Activated CD4-positive, alpha-beta T cell treated with anti-CD3 and anti-CD28 coated beads, Interleukin-2, amount 50 U/mL, for 1 hour (primary cell): ENCODE measurements at regions not wholly inside any gene's neighbourhood (a gene's known extent, or its start where the extent isn't known, plus 50 kb on each side); places are given as distances from the start of the nearest gene placed in this dataset.

Source experiments
- DNase-seq: peaks from one replicate; pipeline ENCODE4 v3.0.0-alpha.2; 2020

GRCh38 chr7:17485904-17486303, 187.5 kb downstream of the AHR start:
- no peak for DNase-seq

DNA sequence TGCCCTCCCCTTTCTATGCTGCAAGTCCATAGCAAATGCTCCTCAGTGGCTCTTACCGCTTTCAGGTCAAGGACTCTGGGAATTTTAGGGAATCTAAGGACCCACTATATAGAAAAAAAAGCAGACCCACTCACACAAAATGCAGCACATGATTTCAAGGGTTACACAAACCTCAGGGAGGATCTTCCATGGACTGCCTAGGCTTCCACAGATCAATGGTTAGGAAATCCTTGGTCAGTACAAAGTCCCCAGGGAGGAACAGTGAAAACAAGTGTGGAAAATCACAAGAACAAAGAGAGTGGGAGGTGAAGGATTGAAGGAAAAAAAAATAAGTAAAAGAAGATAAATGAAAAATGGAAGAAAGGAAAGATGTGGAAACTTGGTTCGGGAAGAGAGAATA, 188.4 kb downstream of the AHR start:
- DNase-seq, result no peak

- DNase-seq, result no peak
Observed at GRCh38 chr7:17487343-17487742, 188.9 kb downstream of the AHR start.

- no peak for DNase-seq
Observed at GRCh38 chr7:17488829-17489228, 190.4 kb downstream of the AHR start.

DNA sequence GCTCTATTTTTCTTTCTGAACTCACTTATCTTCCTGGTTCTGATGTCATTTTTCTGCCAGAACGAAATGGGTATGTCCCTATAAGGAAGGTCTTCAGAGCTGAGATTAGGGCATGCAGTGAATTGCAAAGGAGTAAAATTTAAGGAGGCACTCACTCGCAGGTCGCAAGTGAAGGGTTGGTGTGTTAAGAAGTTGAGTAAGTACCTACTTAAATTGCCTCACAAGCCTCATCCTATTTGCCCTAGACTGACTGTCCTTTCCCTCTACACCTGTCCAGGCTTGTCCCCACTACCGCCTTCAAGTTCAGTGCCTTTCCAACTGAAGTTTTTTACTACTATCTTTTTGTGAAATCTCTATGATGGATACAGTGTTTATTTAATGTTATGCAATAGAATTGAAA, 191.5 kb downstream of the AHR start:
- no peak for DNase-seq

- no peak for DNase-seq
Observed at GRCh38 chr7:17490825-17491224, 192.4 kb downstream of the AHR start.

DNA sequence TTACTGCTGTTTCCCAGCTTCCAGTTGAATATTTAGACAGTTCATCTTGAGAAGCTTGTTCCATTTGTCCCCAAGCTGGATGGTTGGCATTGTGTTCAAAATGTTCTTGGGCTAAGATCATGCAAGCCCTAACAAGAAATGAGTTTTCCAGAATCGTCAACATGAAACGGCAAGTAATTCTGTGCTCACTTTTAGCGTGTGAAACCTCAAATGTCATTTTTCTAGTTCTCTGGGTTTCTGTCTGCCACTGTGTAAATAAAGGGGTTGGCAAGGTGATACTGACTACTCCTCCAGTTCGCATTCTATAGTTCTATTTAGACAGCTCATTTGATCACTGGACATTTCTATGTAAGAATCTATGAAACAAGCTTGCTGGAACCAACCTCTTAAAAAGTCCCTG, 194.0 kb downstream of the AHR start:
- no peak for DNase-seq

- no peak for DNase-seq
Observed at GRCh38 chr7:17493446-17493845, 195.0 kb downstream of the AHR start.

GRCh38 chr7:17495655-17496394, 197.4 kb downstream of the AHR start:
- DNase-seq, result no peak

DNA sequence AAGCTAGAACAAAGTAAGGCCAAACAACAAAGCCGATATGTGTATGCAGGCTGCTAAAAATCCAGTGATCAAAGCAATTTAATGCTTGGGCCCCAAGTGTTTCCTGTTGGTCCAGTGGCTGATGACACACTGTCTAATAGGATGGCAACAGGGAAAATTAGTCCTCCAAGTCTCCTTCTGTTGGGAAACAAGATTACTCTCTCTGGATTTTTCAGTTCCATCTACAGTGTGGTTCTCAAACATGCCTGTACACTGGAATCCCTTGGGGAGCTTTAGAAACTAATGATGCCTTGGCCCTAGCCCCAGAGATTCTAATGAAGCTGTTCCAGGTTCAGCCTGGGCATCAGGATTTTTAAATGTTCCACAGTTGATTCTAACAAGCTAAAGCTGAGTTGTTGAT, 198.7 kb downstream of the AHR start:
- DNase-seq, result no peak

- DNase-seq, result no peak
Observed at GRCh38 chr7:17497549-17498167, 199.2 kb downstream of the AHR start.

- DNase-seq, result no peak
Observed at GRCh38 chr7:17498230-17498629, 199.8 kb downstream of the AHR start.

DNA sequence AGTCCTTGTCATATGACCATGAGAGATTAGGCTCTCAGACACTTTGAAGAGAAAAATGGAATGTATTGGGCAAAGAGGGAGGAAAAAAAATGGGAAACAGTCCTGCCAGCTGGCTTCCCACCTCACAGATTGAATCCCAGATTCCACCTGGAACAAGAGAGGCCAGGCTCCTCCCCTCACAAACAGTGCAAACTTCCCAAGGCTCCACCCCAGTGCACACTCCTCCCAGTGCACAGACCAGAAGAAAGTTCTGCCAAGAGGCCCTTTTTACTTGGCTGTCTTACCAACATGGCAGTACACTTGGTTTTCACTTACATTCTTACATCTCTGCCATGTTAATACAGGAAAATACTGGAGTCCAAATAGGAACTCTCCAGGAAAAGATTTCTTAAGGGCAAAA, 202.3 kb downstream of the AHR start:
- DNase-seq, result no peak

- DNase-seq, result no peak
Observed at GRCh38 chr7:17501441-17502212, 203.2 kb downstream of the AHR start.

DNA sequence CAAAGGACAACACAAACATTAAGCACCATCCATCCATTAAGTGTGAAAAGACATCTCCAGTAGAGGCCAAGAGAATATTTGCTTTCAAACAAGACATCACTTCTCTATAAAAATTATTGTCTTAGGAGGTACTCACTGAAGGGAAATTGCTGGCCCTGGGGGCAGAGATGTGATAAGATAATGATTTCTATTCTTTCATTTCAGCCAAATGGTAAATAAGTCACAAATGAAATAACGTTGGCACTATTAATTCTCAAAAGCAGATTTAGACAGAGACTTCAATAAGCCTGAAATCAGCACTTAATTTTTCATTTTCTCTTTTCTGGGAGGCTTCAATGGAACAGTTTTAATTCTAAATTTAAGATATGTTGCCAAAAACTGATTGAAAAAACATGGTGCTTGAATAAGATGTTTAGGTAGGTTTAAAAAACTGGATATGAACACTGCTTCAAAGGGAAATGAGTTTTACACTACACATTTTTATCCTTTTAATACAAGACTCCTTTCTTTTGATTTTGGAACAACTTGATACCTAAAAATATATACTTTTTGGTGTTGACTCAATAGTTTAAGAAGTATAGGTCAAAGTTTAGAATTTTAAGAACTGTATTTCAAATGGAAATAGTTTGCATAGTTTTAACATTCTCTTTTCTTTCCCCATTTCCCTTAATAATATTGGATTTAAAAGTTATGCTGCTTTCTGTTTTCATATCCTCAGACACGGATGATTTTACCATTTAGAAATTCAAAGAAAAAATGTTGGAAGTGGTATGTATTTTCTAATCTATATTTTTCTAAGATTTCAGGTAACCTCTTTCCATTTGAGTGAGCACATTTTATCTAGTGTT, 204.0 kb downstream of the AHR start:
- no peak for DNase-seq

- no peak for DNase-seq
Observed at GRCh38 chr7:17506095-17506494, 207.6 kb downstream of the AHR start.

DNA sequence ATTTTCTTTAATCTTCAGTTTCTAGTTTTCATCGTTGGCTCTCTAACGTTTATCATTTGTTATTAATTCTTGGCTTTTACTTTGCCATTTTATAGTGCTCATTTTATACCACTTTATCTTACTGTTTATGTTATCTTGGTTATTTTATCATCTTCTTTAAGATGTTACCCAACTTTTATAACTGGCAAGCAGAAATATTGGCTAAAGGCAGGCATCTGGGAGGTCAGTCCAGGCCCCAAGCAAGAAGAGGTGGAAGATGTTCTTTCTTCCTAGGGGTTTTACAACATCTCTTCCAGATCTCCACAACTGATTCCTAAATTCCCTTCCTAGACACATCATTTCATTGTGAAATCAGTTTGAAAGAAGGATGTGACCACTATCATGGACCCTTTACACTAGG, 208.1 kb downstream of the AHR start:
- DNase-seq, result no peak

- no peak for DNase-seq
Observed at GRCh38 chr7:17507717-17508116, 209.3 kb downstream of the AHR start.

DNA sequence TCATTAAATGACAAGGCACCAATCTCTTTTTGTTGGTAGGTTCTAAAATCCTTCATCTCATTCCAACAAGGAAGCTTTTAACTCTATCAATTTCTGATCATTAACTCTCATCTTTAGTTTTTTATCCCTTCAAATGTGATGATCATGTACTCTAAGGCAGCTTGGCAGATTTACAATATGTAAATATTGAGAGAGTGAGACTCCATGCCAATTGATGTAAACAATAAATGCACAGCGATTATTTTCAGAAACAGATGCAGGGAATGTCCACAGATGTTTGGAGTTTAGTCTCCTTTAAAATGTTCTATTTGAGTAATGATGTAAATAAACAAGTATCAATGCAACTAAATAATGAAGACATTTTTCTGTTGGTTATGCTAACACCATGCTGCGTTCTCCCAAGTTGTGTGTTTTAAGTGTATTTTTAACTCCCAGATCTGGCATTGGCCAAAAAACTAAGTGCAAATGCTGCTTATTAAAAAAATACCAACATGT, 213.8 kb downstream of the AHR start:
- DNase-seq, result no peak

DNA sequence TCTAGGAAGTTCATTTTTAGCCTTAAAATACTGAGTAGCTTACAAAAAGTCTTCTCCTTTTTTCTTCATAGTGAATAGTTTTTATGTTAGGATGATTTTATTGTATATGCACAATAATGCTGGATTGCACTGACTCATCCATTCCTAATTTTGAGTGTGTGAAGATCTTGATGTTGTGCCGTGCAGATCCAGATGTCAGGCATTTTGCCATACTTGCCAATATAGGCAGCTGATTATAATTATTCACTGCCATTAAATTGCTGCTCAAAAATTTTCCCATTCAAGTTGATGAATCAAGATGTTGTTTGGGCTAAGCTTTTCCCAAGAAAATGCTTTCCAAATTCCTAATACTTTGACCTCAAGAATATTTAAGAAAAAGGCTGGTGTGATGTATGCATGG, 218.3 kb downstream of the AHR start:
- no peak for DNase-seq

- no peak for DNase-seq
Observed at GRCh38 chr7:17520941-17521340, 222.5 kb downstream of the AHR start.

- DNase-seq, result no peak
Observed at GRCh38 chr7:17521437-17521836, 223.0 kb downstream of the AHR start.
